Activated CD4-positive, alpha-beta memory T cell treated with anti-CD3 and anti-CD28 coated beads for 36 hours (primary cell): ENCODE measurements at regions not wholly inside any gene's neighbourhood (a gene's known extent, or its start where the extent isn't known, plus 50 kb on each side); places are given as distances from the start of the nearest gene placed in this dataset.
"Not testable (repeated sequence)": the region's sequence is repeated elsewhere in the genome, so short reads cannot be mapped to it uniquely, and the experiment has no call there.

Source experiments
- CTCF ChIA-PET: fragments of 350-600 bp; sonication (Branson Sonifier 250); formaldehyde crosslinking; loops from one replicate; lab custom pipeline; 2021; ENCODE audit warnings: antibody characterized with exemption, inconsistent platforms; lab: Charles Lee
- POLR2A ChIA-PET: fragments of 350-600 bp; sonication (Branson Sonifier 250); formaldehyde crosslinking; loops from one replicate; lab custom pipeline; 2021; ENCODE audit warnings: antibody characterized with exemption; lab: Charles Lee
- DNase-seq: peaks from one replicate; pipeline ENCODE4 v3.0.0-alpha.2; 2020
- H3K27ac Mint-ChIP-seq: one replicate; pipeline ENCODE4 v1.8.0; 2021; ENCODE audit warnings: mixed read lengths
- H3K27me3 Mint-ChIP-seq: one replicate; pipeline ENCODE4 v1.8.0; 2021; ENCODE audit warnings: mixed read lengths
- H3K36me3 Mint-ChIP-seq: one replicate; pipeline ENCODE4 v1.8.0; 2021; ENCODE audit warnings: mixed read lengths
- H3K4me1 Mint-ChIP-seq: one replicate; pipeline ENCODE4 v1.8.0; 2021; ENCODE audit warnings: low read depth, mixed read lengths
- H3K4me3 Mint-ChIP-seq: one replicate; pipeline ENCODE4 v1.8.0; 2021; ENCODE audit warnings: mild to moderate bottlenecking, mixed read lengths
- H3K9me3 Mint-ChIP-seq: one replicate; pipeline ENCODE4 v1.8.0; 2021; ENCODE audit warnings: mixed read lengths
- intact Hi-C: fragments of 100-400 bp; cut with micrococcal nuclease; formaldehyde crosslinking; loops from one replicate; pipeline ENCODE4 v1.15.1; 2023

DNA sequence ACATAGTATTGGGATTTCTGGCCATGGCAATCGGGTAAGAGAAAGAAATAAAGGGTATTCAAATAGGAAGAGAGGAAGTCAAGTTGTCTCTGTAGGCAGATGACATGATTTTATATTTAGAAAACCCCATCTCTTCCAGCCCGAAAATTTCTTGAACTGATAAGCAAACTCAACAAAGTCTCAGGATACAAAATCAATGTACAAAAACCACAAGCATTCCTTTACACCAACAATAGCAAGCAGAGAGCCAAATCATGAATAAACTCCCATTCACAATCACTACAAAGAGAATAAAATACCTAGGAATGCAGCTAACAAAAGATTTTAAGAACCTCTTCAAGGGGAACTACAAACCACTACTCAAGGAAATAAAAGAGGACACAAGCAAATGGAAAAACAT is 600.1 kb upstream of the EPHA5 start:
- H3K27ac Mint-ChIP-seq, H3K36me3 Mint-ChIP-seq, POLR2A ChIA-PET, H3K4me3 Mint-ChIP-seq, H3K4me1 Mint-ChIP-seq, DNase-seq, intact Hi-C loops, CTCF ChIA-PET, H3K27me3 Mint-ChIP-seq: not testable (repeated sequence)
- H3K9me3 Mint-ChIP-seq, result peaks cover 29% of the 10 kb centered on the region

- H3K4me1 Mint-ChIP-seq, H3K27ac Mint-ChIP-seq, H3K4me3 Mint-ChIP-seq, DNase-seq, H3K27me3 Mint-ChIP-seq, H3K36me3 Mint-ChIP-seq, CTCF ChIA-PET, POLR2A ChIA-PET, intact Hi-C loops: not testable (repeated sequence)
- H3K9me3 Mint-ChIP-seq, result peaks cover 27% of the 10 kb centered on the region
Observed at GRCh38 chr4:66266554-66266953, 596.3 kb upstream of the EPHA5 start.

DNA sequence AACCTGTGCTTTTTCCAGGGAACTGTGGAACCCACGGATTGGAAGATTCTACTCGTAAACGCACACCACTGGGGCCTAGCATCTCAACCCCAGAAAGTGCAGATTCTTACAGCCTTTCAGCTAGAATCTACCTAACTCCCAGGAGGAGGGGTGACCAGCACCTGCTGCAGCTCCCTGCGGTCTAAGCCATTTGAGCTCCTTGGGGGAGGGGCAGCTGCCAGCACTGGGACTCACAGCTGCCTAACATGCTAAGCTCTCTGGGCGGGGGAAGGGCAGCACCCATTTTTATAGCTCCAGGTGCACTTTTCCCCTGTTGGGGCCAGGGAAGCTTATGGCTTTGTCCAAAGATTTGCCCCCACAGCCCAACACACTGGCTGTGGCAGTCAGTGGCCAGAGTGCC is 595.7 kb upstream of the EPHA5 start:
- CTCF ChIA-PET, result no interaction called here
- no peak for DNase-seq
- POLR2A ChIA-PET, result no interaction called here
- intact Hi-C loops, result no loop called here
- Mint-ChIP-seq H3K9me3 (peaks cover 24% of the 10 kb centered on the region), H3K27me3 (no peaks in the 10 kb centered on the region), H3K27ac (no peak overlapping the region), H3K4me3 (no peak overlapping the region), H3K36me3 (no peaks in the 10 kb centered on the region), H3K4me1 (no peaks in the 10 kb centered on the region)

DNA sequence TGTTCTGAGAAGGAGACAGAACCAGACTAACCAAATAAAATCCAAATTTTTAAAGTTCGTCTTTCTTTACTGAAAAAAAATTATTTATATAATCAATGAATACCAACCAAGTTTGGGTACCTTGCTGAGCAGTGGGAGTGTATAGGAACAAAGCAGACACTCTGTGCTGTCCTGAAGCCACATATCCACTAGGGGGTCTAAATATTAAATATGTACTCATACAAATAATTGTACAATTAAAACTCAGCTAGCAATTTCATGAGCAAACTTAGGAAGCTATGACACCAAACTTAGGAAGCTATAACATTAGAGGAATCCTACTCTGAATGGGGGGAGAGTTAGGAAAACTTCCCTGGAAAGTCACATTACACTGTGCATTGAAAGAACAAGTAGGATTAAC is 582.0 kb upstream of the EPHA5 start:
- intact Hi-C loops, result no loop called here
- H3K9me3 Mint-ChIP-seq, result peaks cover 23% of the 10 kb centered on the region
- no peak for DNase-seq
- no peaks in the 10 kb centered on the region for H3K4me1 Mint-ChIP-seq
- no peak overlapping the region for H3K4me3 Mint-ChIP-seq
- ChIA-PET POLR2A (no interaction called here), CTCF (no interaction called here)
- H3K27ac Mint-ChIP-seq, result no peak overlapping the region
- H3K36me3 Mint-ChIP-seq, result no peaks in the 10 kb centered on the region
- no peaks in the 10 kb centered on the region for H3K27me3 Mint-ChIP-seq

- H3K27me3 Mint-ChIP-seq, result no peaks in the 10 kb centered on the region
- intact Hi-C loops, result no loop called here
- no peaks in the 10 kb centered on the region for H3K4me1 Mint-ChIP-seq
- no peak overlapping the region for H3K4me3 Mint-ChIP-seq
- H3K36me3 Mint-ChIP-seq, result no peaks in the 10 kb centered on the region
- peaks cover 25% of the 10 kb centered on the region for H3K9me3 Mint-ChIP-seq
- H3K27ac Mint-ChIP-seq, result no peak overlapping the region
- ChIA-PET POLR2A (no interaction called here), CTCF (no interaction called here)
- DNase-seq, result no peak
Observed at GRCh38 chr4:66246643-66247042, 576.4 kb upstream of the EPHA5 start.

DNA sequence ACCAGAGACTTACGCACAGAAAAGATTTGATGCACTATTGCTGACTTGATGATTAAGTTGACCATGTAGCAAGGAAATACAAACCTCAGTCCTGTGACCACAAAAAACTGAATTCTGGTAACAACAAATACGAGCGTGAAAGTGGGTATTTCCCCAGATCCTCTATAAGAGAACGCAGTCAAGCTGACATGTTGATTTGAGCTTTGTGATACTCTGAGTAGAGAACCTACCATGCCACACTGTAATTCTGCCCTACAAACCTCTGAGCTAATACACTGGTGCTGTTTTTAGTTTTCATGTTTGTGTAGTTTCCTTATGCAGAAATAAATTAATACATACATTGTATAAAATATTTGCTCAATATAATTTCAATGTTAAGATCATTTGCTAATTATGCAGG is 565.6 kb upstream of the EPHA5 start:
- intact Hi-C loops, result no loop called here
- Mint-ChIP-seq H3K4me1 (no peaks in the 10 kb centered on the region), H3K36me3 (no peaks in the 10 kb centered on the region), H3K27ac (no peak overlapping the region), H3K27me3 (no peaks in the 10 kb centered on the region), H3K9me3 (peaks cover 10% of the 10 kb centered on the region), H3K4me3 (no peak overlapping the region)
- DNase-seq, result no peak
- ChIA-PET POLR2A (no interaction called here), CTCF (no interaction called here)

- Mint-ChIP-seq H3K27me3 (no peaks in the 10 kb centered on the region), H3K27ac (no peak overlapping the region), H3K9me3 (no peaks in the 10 kb centered on the region), H3K4me3 (no peak overlapping the region), H3K36me3 (no peaks in the 10 kb centered on the region), H3K4me1 (no peaks in the 10 kb centered on the region)
- no peak for DNase-seq
- intact Hi-C loops, result no loop called here
- CTCF ChIA-PET, result no interaction called here
- POLR2A ChIA-PET, result no interaction called here
Observed at GRCh38 chr4:66229885-66230284, 559.6 kb upstream of the EPHA5 start.

GRCh38 chr4:66225539-66225938 is 555.2 kb upstream of the EPHA5 start:
- DNase-seq, result no peak
- H3K9me3 Mint-ChIP-seq, result peaks cover 8% of the 10 kb centered on the region
- no peaks in the 10 kb centered on the region for H3K27me3 Mint-ChIP-seq
- intact Hi-C loops, result no loop called here
- POLR2A ChIA-PET, result no interaction called here
- no peak overlapping the region for H3K27ac Mint-ChIP-seq
- CTCF ChIA-PET, result no interaction called here
- no peaks in the 10 kb centered on the region for H3K4me1 Mint-ChIP-seq
- no peaks in the 10 kb centered on the region for H3K36me3 Mint-ChIP-seq
- no peak overlapping the region for H3K4me3 Mint-ChIP-seq

DNA sequence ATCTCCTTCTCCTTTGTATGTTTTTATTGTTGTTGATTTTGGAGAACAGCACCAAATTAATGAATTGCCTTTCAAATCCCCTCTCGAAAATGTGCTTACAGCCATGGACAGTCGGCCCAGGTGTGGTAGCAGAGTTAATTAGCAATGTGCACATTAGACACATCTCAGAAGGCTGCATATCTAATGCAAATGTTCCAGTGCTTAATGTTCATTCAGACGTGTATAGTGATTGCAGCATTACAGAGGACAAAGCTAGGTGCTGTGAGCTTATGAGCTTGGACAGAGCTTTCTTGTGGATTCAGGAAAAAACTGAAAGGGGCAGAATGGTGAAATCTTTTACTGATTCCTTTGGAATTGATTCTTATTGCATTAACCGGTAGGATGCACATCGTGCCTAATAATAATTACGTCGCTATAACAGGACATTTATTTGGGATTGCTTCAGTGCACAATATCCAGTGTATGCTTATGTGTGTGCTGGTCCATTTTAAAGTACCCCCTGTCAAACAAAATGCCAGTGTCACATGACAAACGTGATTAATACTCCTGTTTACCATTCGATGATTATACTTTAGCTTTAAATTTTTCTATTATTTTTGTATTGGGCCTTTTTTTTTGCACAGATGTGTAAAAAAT is 552.9 kb upstream of the EPHA5 start:
- Mint-ChIP-seq H3K36me3 (no peaks in the 10 kb centered on the region), H3K27ac (no peak overlapping the region), H3K9me3 (peaks cover 8% of the 10 kb centered on the region), H3K27me3 (no peaks in the 10 kb centered on the region), H3K4me1 (no peaks in the 10 kb centered on the region), H3K4me3 (no peak overlapping the region)
- ChIA-PET POLR2A (no interaction called here), CTCF (no interaction called here)
- intact Hi-C loops, result no loop called here
- no peak for DNase-seq

- H3K4me3 Mint-ChIP-seq, result no peak overlapping the region
- no peaks in the 10 kb centered on the region for H3K36me3 Mint-ChIP-seq
- no peaks in the 10 kb centered on the region for H3K4me1 Mint-ChIP-seq
- no peak for DNase-seq
- no peaks in the 10 kb centered on the region for H3K27me3 Mint-ChIP-seq
- intact Hi-C loops, result no loop called here
- POLR2A ChIA-PET, result no interaction called here
- CTCF ChIA-PET, result no interaction called here
- H3K9me3 Mint-ChIP-seq, result peaks cover 8% of the 10 kb centered on the region
- H3K27ac Mint-ChIP-seq, result no peak overlapping the region
Observed at GRCh38 chr4:66219401-66219800, 549.1 kb upstream of the EPHA5 start.

DNA sequence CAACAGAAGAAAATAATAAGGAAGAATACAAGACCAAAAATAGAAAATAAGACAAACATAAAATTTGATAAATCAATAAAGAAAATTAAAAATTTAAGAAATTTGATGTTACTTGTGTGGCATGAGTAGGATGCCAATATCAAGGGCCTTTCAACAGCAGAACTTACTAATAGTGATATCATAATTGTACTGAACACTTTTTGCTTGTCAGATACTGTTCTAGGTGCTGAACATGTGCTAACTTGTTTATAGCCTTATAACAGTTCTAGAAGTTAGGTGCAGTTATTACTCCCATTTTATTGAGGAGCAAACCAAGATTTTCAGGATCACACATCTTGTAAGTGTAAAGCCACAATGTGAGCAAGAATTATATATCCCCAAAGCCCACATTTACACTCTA is 546.0 kb upstream of the EPHA5 start:
- POLR2A ChIA-PET, result no interaction called here
- Mint-ChIP-seq H3K27me3 (no peaks in the 10 kb centered on the region), H3K27ac (no peak overlapping the region), H3K4me1 (no peaks in the 10 kb centered on the region), H3K36me3 (no peaks in the 10 kb centered on the region), H3K4me3 (no peak overlapping the region), H3K9me3 (peaks cover under 1% of the 10 kb centered on the region)
- CTCF ChIA-PET, result no interaction called here
- intact Hi-C loops, result no loop called here
- DNase-seq, result no peak

- H3K36me3 Mint-ChIP-seq, result no peaks in the 10 kb centered on the region
- H3K27ac Mint-ChIP-seq, result no peak overlapping the region
- no peaks in the 10 kb centered on the region for H3K27me3 Mint-ChIP-seq
- H3K9me3 Mint-ChIP-seq, result peaks cover 19% of the 10 kb centered on the region
- intact Hi-C loops, result no loop called here
- H3K4me1 Mint-ChIP-seq, result no peaks in the 10 kb centered on the region
- no peak overlapping the region for H3K4me3 Mint-ChIP-seq
- ChIA-PET POLR2A (no interaction called here), CTCF (no interaction called here)
- DNase-seq, result no peak
Observed at GRCh38 chr4:66212489-66212888, 542.2 kb upstream of the EPHA5 start.

GRCh38 chr4:66204534-66205247 is 534.4 kb upstream of the EPHA5 start:
- intact Hi-C loops, result no loop called here
- Mint-ChIP-seq H3K27ac (no peak overlapping the region), H3K9me3 (peaks cover 25% of the 10 kb centered on the region), H3K27me3 (no peaks in the 10 kb centered on the region), H3K4me3 (no peak overlapping the region), H3K36me3 (no peaks in the 10 kb centered on the region), H3K4me1 (no peaks in the 10 kb centered on the region)
- no peak for DNase-seq
- ChIA-PET POLR2A (no interaction called here), CTCF (no interaction called here)
